Islet of Langerhans (tissue), 1 donor: ENCODE measurements at regions not wholly inside any gene's neighbourhood (a gene's known extent, or its start where the extent isn't known, plus 50 kb on each side); places are given as distances from the start of the nearest gene placed in this dataset.
"Not testable (repeated sequence)": the region's sequence is repeated elsewhere in the genome, so short reads cannot be mapped to it uniquely, and the experiment has no call there.

Experiments used
- FAIRE-seq: peaks from one replicate; lab custom pipeline; 2011; peaks lifted over from hg19 to GRCh38; lab: Jason Lieb, UNC

DNA sequence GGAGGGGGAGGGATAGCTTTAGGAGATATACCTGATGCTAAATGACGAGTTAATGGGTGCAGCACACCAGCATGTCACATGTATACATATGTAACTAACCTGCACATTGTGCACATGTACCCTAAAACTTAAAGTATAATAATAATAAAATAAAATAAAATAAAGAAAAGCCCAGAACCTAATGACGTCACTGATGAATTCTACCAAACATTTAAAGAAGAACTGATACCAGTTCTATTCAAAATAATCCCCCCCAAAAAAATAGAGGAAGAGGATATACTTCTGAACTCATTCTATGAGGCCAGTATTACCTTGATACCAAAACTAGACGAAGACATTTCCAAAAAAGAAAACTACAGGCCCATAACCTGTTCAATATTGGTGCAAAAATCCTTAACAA is 68.6 kb upstream of the AR start:
- not testable (repeated sequence) for FAIRE-seq

DNA sequence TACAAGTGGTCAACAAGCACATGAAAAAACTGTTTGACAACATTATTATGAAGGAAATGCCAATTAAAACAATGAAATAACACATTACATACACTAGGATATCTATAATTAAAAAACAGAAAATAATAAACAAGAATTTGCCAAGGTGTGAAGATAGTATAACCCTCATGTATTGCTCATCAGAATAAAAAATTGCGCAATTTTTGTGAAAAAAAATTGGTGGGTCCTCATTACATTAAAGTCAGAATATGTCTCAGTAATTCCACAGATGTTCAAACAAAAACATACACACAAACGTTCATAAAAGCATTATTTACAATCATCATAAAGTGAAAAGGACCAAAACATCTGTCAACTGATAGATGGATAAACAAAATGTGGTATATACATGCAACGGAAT is 63.0 kb upstream of the AR start:
- no peak for FAIRE-seq
